ENCODE measurements at regions not wholly inside any gene's neighbourhood (a gene's known extent, or its start where the extent isn't known, plus 50 kb on each side); places are given as distances from the start of the nearest gene placed in this dataset.

- no peaks in the 10 kb centered on the region for H3F3A ChIP-seq (ENCODE audit: insufficient read depth, low read length)
- H3K4me1 ChIP-seq (ENCODE audit: insufficient read depth, low read length, severe bottlenecking), result peaks cover 6% of the 10 kb centered on the region
- no peaks in the 10 kb centered on the region for H3K27me3 ChIP-seq (ENCODE audit: insufficient read depth, low read length)
- no peak overlapping the region for H3K27ac ChIP-seq (ENCODE audit: low read depth, low read length, poor library complexity, severe bottlenecking)
- no peak overlapping the region for H3K9ac ChIP-seq (ENCODE audit: low read length)
- no peak overlapping the region for H2AFZ ChIP-seq (ENCODE audit: low read length)
- no peaks in the 10 kb centered on the region for H3K9me3 ChIP-seq (ENCODE audit: low read length)
- H4K20me1 ChIP-seq (ENCODE audit: insufficient read depth, low read length), result no peaks in the 10 kb centered on the region
- no peaks in the 10 kb centered on the region for H3K9me2 ChIP-seq (ENCODE audit: low read depth, low read length)
- H3K4me2 ChIP-seq (ENCODE audit: low read length), result no peak overlapping the region
- no peaks in the 10 kb centered on the region for H3K79me2 ChIP-seq (ENCODE audit: insufficient read depth, low read length)
- H3K36me3 ChIP-seq (ENCODE audit: insufficient read depth, low read length), result no peaks in the 10 kb centered on the region
- TF ChIP-seq CTCF (IDR thresholded peaks at IDR 0.05; ENCODE audit: low read length) (no peak), EZH2 (IDR thresholded peaks at IDR 0.05; ENCODE audit: borderline replicate concordance, low read length) (no peak)
- H3K4me3 ChIP-seq (ENCODE audit: low read depth, low read length, poor library complexity, severe bottlenecking), result no peak overlapping the region
These were observed 131.0 kb upstream of the HMCN1 start for GRCh38 chr1:185603158-185603557.

- H3K4me2 ChIP-seq (ENCODE audit: low read length), result no peak overlapping the region
- no peaks in the 10 kb centered on the region for H3F3A ChIP-seq (ENCODE audit: insufficient read depth, low read length)
- TF ChIP-seq EZH2 (IDR thresholded peaks at IDR 0.05; ENCODE audit: borderline replicate concordance, low read length) (no peak), CTCF (IDR thresholded peaks at IDR 0.05; ENCODE audit: low read length) (no peak)
- no peaks in the 10 kb centered on the region for H3K9me2 ChIP-seq (ENCODE audit: low read depth, low read length)
- no peaks in the 10 kb centered on the region for H3K36me3 ChIP-seq (ENCODE audit: insufficient read depth, low read length)
- no peak overlapping the region for H3K4me3 ChIP-seq (ENCODE audit: low read depth, low read length, poor library complexity, severe bottlenecking)
- no peaks in the 10 kb centered on the region for H3K9me3 ChIP-seq (ENCODE audit: low read length)
- peaks cover 6% of the 10 kb centered on the region for H3K4me1 ChIP-seq (ENCODE audit: insufficient read depth, low read length, severe bottlenecking)
- no peaks in the 10 kb centered on the region for H3K79me2 ChIP-seq (ENCODE audit: insufficient read depth, low read length)
- no peak overlapping the region for H3K9ac ChIP-seq (ENCODE audit: low read length)
- no peaks in the 10 kb centered on the region for H4K20me1 ChIP-seq (ENCODE audit: insufficient read depth, low read length)
- H3K27me3 ChIP-seq (ENCODE audit: insufficient read depth, low read length), result no peaks in the 10 kb centered on the region
- H3K27ac ChIP-seq (ENCODE audit: low read depth, low read length, poor library complexity, severe bottlenecking), result no peak overlapping the region
- H2AFZ ChIP-seq (ENCODE audit: low read length), result no peak overlapping the region
These were observed 133.0 kb upstream of the HMCN1 start for GRCh38 chr1:185601189-185601588.

- Histone ChIP-seq H3K4me3 (ENCODE audit: low read depth, low read length, poor library complexity, severe bottlenecking) (no peak overlapping the region), H4K20me1 (ENCODE audit: insufficient read depth, low read length) (no peaks in the 10 kb centered on the region), H3K27me3 (ENCODE audit: insufficient read depth, low read length) (no peaks in the 10 kb centered on the region), H3K4me1 (ENCODE audit: insufficient read depth, low read length, severe bottlenecking) (peaks cover 6% of the 10 kb centered on the region), H3K36me3 (ENCODE audit: insufficient read depth, low read length) (no peaks in the 10 kb centered on the region), H2AFZ (ENCODE audit: low read length) (no peak overlapping the region), H3K79me2 (ENCODE audit: insufficient read depth, low read length) (no peaks in the 10 kb centered on the region), H3K27ac (ENCODE audit: low read depth, low read length, poor library complexity, severe bottlenecking) (no peak overlapping the region), H3K9me3 (ENCODE audit: low read length) (no peaks in the 10 kb centered on the region), H3K9ac (ENCODE audit: low read length) (no peak overlapping the region), H3F3A (ENCODE audit: insufficient read depth, low read length) (no peaks in the 10 kb centered on the region), H3K4me2 (ENCODE audit: low read length) (no peak overlapping the region), H3K9me2 (ENCODE audit: low read depth, low read length) (no peaks in the 10 kb centered on the region)
- TF ChIP-seq CTCF (IDR thresholded peaks at IDR 0.05; ENCODE audit: low read length) (no peak), EZH2 (IDR thresholded peaks at IDR 0.05; ENCODE audit: borderline replicate concordance, low read length) (no peak)
These were observed 133.6 kb upstream of the HMCN1 start for GRCh38 chr1:185600641-185601040.
